NCI-H345 (cell line): ENCODE measurements at regions not wholly inside any gene's neighbourhood (a gene's known extent, or its start where the extent isn't known, plus 50 kb on each side); places are given as distances from the start of the nearest gene placed in this dataset.
"Not testable (repeated sequence)": the region's sequence is repeated elsewhere in the genome, so short reads cannot be mapped to it uniquely, and the experiment has no call there.

Experiments used
- DNase-seq: peaks from one replicate; lab custom pipeline; 2025; lab: John Stamatoyannopoulos, UW

DNA sequence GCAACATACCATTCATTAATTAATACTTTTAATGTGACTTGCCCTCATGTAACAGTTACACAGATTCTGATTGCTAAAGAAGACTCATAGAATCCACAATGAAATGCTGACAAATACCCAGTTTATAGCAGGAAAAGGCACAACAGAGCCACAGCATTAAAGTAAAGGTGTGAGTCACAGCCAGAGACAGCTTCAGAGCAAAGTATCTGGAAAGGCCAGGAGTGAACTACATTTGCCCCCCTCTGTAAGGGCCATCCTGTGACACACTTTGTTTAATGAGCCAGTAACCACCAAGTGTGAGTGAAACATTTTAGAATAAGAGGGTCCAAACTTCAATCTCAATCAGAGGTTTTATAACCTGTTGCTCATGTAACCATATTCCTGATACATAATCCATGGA lies 133.8 kb upstream of the TACR3 start:
- no peak for DNase-seq

DNA sequence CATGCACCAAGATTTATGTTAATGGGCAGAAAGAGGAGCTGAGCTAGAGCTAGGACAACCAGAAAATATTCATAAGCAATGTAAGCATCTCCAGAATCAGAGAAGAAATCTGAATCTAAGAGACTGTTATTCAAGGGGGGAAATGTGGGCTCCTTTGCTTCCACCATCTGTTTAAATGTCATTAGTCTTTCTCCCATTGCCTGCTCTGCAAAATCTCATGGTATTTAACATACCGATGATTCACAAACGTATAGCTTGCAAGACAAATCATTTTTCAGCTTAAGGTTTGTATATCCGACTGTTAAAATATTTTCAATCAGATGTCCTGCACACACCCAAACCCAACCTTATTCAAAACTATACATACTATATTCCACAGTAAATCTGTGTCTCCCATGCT lies 133.4 kb upstream of the TACR3 start:
- no peak for DNase-seq

DNA sequence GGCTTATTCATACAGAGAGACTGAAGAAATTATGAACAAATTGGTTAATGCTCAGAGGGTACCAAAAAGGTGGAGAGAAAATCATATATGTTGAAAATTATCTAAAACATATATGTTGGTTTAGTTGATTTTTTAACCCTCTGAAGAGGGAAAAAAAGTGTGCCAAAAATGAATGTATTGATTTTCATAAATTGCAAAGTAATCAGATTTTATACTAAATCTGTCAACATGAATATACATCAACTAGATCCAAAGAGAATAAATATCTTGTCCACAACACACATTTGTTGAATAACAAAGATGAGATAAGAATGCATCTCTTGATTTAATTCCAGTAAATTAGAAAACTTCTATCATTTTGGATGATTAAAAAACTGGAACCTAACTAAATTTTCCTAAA lies 125.3 kb upstream of the TACR3 start:
- no peak for DNase-seq

DNA sequence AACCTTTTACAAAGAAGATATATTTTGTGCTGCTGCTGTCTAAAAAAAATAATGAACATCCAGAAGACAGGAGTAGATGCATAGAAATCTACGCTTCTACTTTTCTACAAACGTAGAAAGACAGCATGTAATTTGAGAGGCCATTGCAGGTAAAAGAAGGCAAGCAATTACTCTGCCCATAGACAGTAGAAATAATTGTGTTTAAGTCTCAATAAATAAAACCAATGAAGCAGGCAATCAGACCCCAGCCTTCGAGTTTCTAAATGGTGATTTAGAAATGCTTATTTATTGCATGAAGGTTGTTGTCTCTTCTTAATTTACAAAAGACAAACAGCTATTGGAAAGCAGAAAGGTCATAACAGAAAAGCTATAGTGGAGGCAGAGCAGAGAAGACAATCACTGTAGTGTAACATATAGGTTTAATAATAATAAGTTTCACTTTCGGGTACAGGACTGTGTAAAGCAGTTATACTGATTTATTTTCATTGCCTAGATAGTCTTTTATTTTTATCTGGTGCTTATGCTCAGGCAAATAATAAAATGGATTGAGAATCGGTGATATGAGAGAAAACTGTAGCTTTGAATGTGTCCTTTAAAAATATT lies 123.0 kb upstream of the TACR3 start:
- no peak for DNase-seq

DNA sequence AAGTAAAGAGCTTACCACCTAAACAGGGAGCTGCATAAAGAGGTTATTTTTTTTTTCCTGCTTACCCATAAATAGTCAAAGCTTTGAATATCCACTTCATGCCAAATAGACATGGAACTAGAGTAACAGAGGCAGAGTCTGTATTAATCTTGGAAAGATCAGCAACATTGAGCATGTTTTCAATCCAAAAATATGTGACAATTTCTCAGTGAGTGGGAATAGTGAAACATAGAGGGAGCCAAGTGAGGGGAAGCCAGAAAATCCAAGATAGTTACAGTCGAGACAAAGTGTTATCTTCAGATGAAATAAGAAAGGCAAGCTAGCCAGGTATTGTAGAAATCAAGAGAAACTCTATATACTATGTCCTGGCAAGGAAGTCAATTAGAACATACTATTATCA lies 122.3 kb upstream of the TACR3 start:
- no peak for DNase-seq

DNA sequence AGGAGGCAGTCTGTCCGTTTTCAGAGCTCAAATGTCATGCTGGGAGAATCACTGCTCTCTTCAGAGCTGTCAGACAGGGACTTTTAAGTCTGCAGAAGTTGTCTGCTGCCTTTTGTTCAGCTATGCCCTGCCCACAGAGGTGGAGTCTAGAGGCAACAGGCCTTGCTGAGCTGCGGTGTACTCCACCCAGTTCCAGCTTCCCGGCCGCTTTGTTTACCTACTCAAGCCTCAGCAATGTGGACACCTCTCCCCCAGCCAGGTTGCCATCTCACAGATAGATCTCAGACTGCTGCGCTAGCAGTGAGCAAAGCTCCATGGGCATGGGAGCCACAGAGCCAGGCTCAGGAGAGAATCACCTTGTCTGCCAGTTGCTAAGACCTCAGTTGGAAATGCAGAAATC lies 90.5 kb upstream of the TACR3 start:
- not testable (repeated sequence) for DNase-seq

DNA sequence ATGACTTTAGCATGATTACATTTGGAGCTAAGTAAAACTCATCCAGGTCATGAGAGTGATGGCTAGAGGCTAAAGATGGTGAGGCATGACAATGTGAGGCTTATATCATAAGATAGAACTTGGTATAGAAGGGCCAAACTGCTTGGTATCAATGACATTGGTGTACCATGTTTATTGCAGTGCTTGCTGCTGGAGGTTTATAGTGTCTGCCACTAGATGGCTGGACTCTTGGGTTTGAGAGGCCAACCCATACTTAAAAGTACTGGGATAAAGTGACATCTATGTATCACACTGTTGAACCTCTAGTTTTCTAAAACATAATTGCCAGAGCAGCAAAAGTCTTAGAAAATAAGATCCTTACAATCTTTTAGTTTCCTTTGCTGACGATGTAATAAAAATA lies 83.0 kb upstream of the TACR3 start:
- no peak for DNase-seq

DNA sequence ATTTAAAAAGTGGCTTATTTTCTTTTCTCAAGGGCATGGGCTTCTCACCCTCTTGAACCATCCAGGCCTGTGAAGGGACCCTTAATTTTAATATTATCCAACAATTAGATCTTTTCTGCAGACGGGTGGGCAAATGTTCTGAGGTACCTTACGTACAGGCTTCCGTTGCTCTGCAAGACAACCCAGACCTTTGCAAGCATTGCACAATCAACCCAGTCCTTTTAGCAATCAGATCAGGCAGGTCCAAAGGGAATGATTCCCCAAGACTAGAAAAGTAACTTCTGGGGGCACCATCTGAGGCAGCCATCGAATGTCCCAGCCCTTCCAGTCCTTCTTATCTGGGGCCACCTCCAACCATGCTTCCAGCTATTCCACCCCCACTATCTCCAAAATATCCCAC lies 67.3 kb upstream of the TACR3 start:
- DNase-seq = no peak

DNA sequence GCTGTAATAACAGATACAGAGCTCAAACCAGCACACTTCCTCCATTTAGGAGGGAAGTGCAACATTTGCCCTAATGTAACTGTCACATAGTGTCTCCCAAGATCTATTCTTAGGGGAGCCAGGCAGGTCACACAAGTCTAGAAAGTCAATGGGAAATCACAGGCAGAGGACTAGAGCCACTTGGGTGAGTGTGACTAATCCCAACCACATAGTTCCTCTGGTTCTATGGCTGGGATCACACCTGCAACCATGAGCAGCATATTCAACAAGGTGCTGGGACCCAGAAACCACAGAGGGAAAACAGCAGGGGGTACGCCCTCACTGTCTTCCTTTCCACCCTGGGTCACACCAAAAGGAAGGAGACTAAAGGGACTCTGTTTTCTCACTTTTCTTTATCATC lies 66.8 kb upstream of the TACR3 start:
- DNase-seq = no peak

DNA sequence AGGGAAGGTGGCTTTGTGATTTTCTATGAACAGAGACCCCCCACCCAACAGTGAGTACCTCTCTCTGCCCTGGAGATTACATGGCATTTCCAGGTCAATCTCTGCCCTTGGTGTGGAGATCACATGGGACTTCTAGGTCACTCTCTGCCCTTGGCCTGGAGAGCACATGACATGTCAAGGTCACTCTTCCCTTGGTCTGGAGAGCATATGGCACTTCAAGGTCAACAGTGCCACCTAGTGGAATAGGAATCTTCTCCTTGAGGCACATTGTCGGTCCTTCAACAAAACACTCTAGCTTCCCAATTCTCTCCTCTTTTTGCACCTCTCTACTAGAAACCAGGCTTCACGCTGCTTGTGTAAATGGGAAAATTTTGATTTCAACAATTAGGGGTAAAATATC lies 66.2 kb upstream of the TACR3 start:
- peak; percentile 47 for DNase-seq

DNA sequence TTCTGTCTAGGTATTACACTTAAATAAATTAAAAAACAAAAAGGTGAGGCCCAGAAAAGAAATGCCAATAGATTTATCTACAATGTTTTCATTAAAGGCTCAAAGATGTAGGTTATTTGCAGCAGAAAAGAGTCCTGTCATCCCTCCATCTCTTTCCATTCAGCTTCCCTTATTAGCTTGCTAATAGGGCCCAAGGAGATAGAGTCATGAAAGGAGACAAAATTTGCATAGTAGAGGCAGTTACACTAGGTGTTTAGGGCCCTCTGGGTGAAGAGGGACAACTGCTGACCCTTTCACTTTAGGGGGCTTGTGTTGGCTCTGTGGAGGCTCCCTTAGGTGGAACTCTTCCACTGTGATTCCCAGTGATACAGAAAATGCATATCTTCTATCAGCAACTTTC lies 58.4 kb upstream of the TACR3 start:
- DNase-seq = no peak

DNA sequence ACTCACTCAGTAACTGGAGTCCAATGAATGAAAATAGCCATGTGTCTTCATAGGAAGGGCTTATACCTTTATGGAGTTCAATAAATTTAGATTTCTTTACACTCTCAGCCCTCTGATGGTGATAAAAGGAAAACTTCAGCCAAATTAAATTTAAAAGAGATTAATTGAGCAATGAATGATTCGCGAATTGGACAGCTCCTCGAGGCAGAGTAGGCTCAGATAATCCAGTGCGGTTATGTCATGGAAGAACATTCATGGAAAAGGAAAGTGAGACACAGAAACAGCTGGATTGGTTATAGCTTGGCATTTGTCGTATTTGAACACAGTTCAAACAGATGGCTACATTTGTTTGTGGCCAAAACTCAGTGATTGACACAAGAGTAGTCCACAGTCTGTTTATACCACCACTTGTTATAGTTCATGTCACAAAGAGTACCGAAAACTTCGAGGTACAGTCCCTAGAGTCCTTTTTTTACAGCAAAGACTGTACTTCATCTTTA lies 54.6 kb upstream of the TACR3 start:
- DNase-seq = no peak

DNA sequence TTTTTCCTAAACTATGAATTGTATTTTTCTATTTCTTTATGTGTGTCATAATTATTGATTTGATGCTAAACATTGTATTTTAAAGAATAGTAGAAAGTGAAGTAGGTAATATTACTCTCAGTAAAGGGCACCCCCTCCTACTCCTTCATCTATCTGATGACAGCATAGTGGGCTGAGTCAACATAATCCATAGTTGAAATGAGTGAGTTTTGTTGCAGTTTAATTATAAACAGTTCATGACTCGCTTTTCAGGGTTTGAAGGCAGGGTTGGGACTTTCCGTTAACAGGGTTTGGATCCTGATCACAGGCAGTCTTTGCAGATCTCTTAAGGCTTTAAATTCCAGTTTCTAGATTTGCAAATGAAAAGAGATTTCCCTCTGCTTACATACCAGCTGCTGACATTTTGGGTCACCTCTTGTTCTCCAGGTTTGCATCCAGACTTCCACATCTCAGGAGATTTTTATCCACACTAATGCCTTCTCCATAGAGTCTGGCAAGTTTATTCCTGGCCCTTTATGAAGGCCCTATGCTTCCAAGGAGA lies 54.0 kb upstream of the TACR3 start:
- DNase-seq = no peak
